Activated CD4-positive, alpha-beta T cell treated with anti-CD3 and anti-CD28 coated beads for 24 hours (primary cell): ENCODE measurements at regions not wholly inside any gene's neighbourhood (a gene's known extent, or its start where the extent isn't known, plus 50 kb on each side); places are given as distances from the start of the nearest gene placed in this dataset.
"Not testable (repeated sequence)": the region's sequence is repeated elsewhere in the genome, so short reads cannot be mapped to it uniquely, and the experiment has no call there.

ENCODE experiments used
- DNase-seq, 2 donors: peaks; one replicate each; pipeline ENCODE4 v3.0.0-alpha.2; 2020; ENCODE audit warnings: low read depth in 2 of 2

GRCh38 chr9:30616782-30617181, 1767.7 kb upstream of the ACO1 start:
- not testable (repeated sequence) for DNase-seq

- no peak for DNase-seq
Measured at GRCh38 chr9:30622561-30622960, 1761.9 kb upstream of the ACO1 start.

DNA sequence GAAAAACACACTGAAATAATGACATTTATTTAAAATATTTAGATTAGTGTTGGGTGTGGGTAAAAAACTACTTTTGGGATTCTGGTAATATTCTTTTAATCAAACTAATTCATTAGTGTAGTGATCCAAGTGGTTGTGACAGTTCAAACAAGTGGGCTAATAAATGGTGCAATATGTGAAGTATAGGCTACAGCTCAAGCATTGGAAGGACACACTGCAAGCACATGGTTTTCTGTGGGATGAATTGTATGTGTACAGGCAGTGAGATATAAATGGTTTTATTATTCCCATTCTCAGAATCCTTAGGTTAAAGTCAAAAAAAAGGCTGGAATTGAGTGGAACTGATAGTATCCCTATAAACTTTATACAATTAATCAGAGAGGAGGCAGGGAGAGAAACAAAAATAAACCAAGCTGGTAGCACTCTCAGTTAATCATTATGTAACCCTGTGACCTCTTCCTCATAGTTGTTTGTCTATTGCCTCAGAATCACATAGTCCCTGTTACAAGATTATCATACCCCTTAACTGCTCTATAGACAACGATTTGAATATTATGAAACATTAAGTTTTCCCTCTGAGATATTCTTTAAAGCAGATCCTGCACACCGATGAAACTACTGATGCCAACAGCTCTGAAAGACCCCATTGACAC, 1755.4 kb upstream of the ACO1 start:
- no peak for DNase-seq

DNA sequence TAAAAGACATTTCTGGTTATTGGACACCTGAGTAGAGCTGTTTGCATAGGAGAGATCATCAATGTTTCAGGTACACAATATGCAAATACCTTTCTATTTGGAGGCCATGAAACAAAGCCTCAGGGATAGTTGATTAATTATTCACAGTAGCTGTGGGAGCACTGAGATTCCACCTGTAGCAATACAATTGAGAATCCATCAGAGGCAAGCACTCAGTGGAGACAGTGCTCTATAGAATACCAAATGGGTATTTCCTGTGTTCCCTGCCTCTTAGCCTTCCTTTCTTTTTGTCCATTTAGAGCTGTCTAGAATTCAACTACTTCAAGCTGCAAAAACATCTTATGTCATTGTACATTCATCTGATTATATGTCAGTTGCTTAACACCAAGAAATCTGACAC, 1754.0 kb upstream of the ACO1 start:
- DNase-seq, result no peak

GRCh38 chr9:30646639-30647038, 1737.8 kb upstream of the ACO1 start:
- not testable (repeated sequence) for DNase-seq

- no peak for DNase-seq
Measured at GRCh38 chr9:30661925-30662324, 1722.5 kb upstream of the ACO1 start.

- no peak for DNase-seq
Measured at GRCh38 chr9:30670805-30671562, 1713.5 kb upstream of the ACO1 start.

- no peak for DNase-seq
Measured at GRCh38 chr9:30673132-30673531, 1711.3 kb upstream of the ACO1 start.

GRCh38 chr9:30676651-30677050, 1707.8 kb upstream of the ACO1 start:
- DNase-seq, result no peak

DNA sequence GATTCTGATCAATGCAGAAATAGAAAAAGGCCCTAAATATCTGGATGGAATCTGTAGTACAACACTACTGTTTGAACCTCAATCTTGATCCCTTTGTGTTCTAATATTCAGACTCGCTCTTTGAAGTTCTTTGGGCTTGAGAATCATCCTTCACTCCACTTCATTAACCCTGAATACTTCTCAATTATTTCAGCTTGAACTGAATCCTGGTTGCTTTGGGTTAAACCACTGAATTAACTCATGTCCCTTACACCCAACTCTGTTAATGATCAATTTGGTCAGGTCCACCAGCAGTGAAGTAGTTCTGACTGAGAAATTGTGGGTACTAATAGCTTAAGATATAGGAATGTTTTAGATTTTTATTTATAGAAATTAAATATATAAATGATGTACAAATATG, 1707.2 kb upstream of the ACO1 start:
- DNase-seq, result no peak

GRCh38 chr9:30688801-30689200, 1695.6 kb upstream of the ACO1 start:
- no peak for DNase-seq

GRCh38 chr9:30697958-30698357, 1686.5 kb upstream of the ACO1 start:
- DNase-seq, result no peak

- DNase-seq, result no peak
Measured at GRCh38 chr9:30711591-30711990, 1672.9 kb upstream of the ACO1 start.

DNA sequence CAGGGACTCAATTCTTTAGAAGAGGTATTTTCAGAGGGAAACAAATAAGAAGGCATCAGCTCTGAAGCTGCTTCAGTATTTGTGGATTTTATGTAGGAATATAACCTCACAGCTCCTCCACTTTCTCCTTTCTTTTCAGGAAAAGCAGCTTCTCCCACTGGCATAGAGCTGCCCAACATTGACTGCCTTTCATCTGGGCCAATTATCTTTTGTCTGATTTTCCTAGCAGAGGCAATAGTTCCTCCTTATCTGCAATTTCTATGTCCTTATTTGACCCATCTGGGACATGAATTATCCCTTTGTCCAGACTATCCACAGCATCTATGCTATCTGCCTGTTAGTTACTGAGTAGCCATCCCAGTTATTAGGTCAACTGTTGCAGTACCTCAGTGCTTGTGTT, 1671.2 kb upstream of the ACO1 start:
- no peak for DNase-seq

- DNase-seq, result no peak
Measured at GRCh38 chr9:30714389-30714788, 1670.1 kb upstream of the ACO1 start.

- DNase-seq, result no peak
Measured at GRCh38 chr9:30718483-30718882, 1666.0 kb upstream of the ACO1 start.

DNA sequence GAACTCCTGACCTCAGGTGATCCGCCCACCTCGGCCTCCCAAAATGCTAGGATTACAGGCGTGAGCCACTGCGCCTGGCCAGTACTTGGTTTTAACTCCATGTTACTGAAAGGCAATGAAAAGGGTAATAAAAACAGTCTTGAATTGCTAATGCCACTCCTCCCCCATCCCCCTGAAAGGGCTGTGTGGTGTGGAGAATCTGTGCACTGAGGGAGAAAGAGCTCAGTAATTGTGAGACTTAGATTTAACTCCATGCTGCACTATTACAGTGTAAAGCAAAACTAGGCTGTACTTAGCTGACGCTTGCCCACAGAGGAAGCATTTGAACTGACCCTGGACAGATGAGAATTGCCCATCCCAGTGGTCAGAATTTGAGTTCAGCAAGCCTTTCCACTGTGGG, 1662.4 kb upstream of the ACO1 start:
- no peak for DNase-seq

DNA sequence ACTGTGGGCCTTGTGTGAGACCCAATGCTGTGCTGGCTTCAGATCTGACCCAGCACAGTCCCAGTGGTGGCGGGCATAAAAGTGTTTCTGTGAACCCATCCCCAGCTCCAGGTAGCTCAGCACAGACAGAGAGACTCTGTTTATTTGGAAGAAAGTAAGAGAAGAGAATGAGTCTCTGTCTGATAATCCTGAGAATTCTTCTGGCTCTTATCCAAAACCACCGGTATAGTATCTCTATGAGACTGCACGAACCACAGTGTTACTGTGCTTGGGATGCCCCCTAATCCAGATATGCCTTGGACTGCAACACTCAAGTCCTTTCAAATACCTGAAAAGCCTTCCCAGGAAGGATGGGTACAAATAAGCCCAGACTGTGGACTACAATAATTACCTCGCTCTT, 1660.8 kb upstream of the ACO1 start:
- no peak for DNase-seq

GRCh38 chr9:30732060-30732459, 1652.4 kb upstream of the ACO1 start:
- DNase-seq, result no peak

DNA sequence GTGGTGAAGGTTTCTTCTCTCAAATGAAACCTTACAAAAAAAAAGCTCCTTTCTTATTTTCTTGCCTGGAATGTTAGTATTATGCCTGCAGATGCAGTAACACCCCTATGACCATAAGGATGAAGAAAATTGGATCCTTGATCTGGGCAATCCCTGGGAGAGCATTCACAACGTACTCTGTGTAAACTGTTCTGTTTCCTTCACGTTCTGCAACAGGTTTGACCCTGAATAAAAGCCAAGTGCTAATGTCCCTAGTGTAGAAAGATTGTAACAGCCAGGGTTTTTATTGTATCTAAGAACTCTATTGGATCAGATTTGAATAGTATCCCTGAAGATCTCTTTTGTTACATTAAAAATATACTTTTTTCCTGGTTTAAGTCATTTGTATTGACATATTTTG, 1639.6 kb upstream of the ACO1 start:
- no peak for DNase-seq

DNA sequence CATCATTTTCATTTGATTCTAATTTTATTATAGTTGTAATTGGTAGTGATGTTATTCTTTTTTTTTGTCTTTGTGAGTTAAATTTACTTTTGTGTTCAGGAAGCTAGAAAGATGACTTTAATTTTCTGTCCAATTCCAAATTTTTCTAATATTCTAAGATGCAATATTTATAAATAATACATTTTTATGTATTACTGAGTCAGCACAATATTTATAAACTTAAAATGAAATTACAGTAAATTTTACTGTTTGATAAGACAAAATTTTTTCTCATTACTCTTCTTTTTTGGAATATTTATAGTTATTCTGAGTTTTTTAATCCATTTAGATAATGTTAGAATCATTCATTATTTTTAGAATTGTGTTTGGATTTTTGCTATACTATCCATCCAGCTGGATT, 1637.9 kb upstream of the ACO1 start:
- no peak for DNase-seq

DNA sequence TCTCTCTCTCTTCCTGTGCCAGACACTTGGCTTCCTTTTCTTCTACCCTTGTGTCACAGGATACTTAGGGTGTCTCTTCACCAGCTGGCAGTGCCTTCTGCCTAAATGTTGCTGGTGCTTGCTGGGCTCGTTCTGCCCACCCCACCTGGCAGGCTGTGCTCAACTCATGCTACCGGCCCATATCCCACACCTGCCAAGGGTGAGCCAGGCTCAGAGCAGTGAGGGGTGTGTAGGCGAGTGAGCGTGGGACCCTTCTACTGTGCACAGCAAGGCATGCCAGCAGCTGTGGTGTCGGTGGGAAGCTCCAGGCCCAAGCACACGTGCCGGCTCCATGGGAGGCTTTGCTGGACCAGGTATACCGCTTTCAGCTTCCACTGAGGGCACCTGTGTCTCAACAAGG, 1626.7 kb upstream of the ACO1 start:
- no peak for DNase-seq

GRCh38 chr9:30758726-30759446, 1625.6 kb upstream of the ACO1 start:
- no peak for DNase-seq
